ENCODE measurements at regions not wholly inside any gene's neighbourhood (a gene's known extent, or its start where the extent isn't known, plus 50 kb on each side); places are given as distances from the start of the nearest gene placed in this dataset.

DNA sequence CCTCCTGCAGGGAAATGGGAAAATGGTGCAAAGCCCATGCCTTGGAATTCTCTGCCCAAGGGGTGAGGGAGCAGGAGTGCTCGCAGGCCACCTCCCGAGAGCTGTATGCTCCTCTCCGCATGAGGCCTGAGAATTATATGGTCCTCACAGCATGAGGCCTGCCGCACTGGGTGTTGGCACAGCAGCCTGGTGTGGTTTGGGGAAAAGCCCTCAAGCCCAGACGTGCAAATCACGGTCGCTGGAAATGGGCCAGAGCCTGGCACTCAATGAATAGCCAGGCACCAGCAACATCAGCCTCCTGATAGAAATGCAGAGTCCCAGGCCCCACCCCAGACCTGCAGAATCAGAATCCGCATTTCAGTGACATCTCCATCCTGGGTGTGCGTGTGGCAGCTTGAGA is 156.4 kb upstream of the FOXF1 start:
- no peak for DNase-seq (ENCODE audit: low read depth in 1 of 2, low spot score in 1 of 2)
- no peak for TF ChIP-seq POLR2AphosphoS5 (IDR thresholded peaks at IDR 0.05; ENCODE audit: low read depth)
- Histone ChIP-seq H3K4me3 (replicated peaks; ENCODE audit: insufficient read depth, low read length) (no peak overlapping the region), H3K27ac (replicated peaks) (no peak overlapping the region), H3K27me3 (ENCODE audit: insufficient read depth, poor library complexity, severe bottlenecking) (no peaks in the 10 kb centered on the region)

DNA sequence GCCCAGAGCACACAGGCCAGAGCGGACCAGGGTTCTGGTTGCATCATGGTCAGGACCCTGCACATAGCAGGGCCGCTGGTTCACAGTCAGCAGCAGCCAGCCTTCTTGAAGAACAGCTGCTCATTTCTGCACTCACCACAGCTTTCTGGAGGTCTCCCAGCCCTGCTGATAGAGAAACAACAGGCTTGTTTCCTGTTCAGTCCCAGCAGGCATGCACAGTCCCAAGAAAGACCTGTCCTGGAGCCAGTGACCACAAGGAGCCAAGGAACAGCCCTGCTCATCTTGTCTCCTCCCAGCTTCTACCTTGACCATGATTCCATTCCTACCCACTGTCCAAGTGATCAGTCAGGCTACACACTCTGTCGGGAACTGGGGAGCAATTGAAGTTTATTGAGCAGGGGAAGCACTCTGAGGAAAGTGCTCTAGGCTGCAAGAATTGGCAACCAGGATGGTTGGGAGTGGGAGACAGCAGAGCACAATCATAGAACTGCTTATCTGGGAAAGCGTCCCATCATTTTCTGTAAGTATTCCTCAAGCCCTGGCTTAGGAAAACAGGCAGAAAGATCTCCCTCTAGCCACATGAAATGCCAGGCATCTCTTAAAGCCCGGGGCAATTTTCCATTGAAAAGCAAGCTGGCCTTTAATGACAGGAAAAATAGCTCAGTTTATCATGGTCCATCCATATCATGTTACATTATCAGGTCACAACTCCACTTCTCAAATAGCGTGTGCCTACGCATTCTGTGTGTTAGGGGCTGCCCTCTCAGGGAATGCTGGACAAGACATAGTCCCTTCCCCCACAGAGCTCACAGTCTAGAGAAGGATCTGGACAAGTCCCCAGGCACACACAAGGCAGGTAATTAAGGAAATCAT is 155.4 kb upstream of the FOXF1 start:
- TF ChIP-seq, protein P1, sequence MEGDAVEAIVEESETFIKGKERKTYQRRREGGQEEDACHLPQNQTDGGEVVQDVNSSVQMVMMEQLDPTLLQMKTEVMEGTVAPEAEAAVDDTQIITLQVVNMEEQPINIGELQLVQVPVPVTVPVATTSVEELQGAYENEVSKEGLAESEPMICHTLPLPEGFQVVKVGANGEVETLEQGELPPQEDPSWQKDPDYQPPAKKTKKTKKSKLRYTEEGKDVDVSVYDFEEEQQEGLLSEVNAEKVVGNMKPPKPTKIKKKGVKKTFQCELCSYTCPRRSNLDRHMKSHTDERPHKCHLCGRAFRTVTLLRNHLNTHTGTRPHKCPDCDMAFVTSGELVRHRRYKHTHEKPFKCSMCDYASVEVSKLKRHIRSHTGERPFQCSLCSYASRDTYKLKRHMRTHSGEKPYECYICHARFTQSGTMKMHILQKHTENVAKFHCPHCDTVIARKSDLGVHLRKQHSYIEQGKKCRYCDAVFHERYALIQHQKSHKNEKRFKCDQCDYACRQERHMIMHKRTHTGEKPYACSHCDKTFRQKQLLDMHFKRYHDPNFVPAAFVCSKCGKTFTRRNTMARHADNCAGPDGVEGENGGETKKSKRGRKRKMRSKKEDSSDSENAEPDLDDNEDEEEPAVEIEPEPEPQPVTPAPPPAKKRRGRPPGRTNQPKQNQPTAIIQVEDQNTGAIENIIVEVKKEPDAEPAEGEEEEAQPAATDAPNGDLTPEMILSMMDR (IDR thresholded peaks at IDR 0.05; ENCODE audit: insufficient read depth, low read length) = no peak
- no peak for TF ChIP-seq GABPA (IDR thresholded peaks at IDR 0.05; ENCODE audit: low read depth)
- TF ChIP-seq SPI1 (IDR thresholded peaks at IDR 0.05; ENCODE audit: borderline replicate concordance, low read depth) = no peak
- no peak for TF ChIP-seq POLR2AphosphoS5 (IDR thresholded peaks at IDR 0.05; ENCODE audit: low read depth)
- TF ChIP-seq, protein P2, sequence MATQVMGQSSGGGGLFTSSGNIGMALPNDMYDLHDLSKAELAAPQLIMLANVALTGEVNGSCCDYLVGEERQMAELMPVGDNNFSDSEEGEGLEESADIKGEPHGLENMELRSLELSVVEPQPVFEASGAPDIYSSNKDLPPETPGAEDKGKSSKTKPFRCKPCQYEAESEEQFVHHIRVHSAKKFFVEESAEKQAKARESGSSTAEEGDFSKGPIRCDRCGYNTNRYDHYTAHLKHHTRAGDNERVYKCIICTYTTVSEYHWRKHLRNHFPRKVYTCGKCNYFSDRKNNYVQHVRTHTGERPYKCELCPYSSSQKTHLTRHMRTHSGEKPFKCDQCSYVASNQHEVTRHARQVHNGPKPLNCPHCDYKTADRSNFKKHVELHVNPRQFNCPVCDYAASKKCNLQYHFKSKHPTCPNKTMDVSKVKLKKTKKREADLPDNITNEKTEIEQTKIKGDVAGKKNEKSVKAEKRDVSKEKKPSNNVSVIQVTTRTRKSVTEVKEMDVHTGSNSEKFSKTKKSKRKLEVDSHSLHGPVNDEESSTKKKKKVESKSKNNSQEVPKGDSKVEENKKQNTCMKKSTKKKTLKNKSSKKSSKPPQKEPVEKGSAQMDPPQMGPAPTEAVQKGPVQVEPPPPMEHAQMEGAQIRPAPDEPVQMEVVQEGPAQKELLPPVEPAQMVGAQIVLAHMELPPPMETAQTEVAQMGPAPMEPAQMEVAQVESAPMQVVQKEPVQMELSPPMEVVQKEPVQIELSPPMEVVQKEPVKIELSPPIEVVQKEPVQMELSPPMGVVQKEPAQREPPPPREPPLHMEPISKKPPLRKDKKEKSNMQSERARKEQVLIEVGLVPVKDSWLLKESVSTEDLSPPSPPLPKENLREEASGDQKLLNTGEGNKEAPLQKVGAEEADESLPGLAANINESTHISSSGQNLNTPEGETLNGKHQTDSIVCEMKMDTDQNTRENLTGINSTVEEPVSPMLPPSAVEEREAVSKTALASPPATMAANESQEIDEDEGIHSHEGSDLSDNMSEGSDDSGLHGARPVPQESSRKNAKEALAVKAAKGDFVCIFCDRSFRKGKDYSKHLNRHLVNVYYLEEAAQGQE (IDR thresholded peaks at IDR 0.05; ENCODE audit: insufficient replicate concordance, low read depth) = no peak
- H3K27me3 ChIP-seq (ENCODE audit: insufficient read depth, poor library complexity, severe bottlenecking) = no peaks in the 10 kb centered on the region
- H3K27ac ChIP-seq (replicated peaks) = no peak overlapping the region
- DNase-seq (ENCODE audit: low read depth in 1 of 2, low spot score in 1 of 2) = no peak
- no peak overlapping the region for H3K4me3 ChIP-seq (replicated peaks; ENCODE audit: insufficient read depth, low read length)

GRCh38 chr16:86355531-86355930 is 154.8 kb upstream of the FOXF1 start:
- Histone ChIP-seq H3K4me3 (replicated peaks; ENCODE audit: insufficient read depth, low read length) (no peak overlapping the region), H3K27ac (replicated peaks) (no peak overlapping the region), H3K27me3 (ENCODE audit: insufficient read depth, poor library complexity, severe bottlenecking) (no peaks in the 10 kb centered on the region)
- DNase-seq (ENCODE audit: low read depth in 1 of 2, low spot score in 1 of 2) = no peak
- TF ChIP-seq, protein P2 (IDR thresholded peaks at IDR 0.05; ENCODE audit: insufficient replicate concordance, low read depth) = no peak
- TF ChIP-seq POLR2AphosphoS5 (IDR thresholded peaks at IDR 0.05; ENCODE audit: low read depth) (no peak), SPI1 (IDR thresholded peaks at IDR 0.05; ENCODE audit: borderline replicate concordance, low read depth) (no peak), GABPA (IDR thresholded peaks at IDR 0.05; ENCODE audit: low read depth) (no peak)
- TF ChIP-seq, protein P1 (IDR thresholded peaks at IDR 0.05; ENCODE audit: insufficient read depth, low read length) = no peak

- Histone ChIP-seq H3K27me3 (ENCODE audit: insufficient read depth, poor library complexity, severe bottlenecking) (no peaks in the 10 kb centered on the region), H3K4me3 (replicated peaks; ENCODE audit: insufficient read depth, low read length) (no peak overlapping the region), H3K27ac (replicated peaks) (no peak overlapping the region)
- TF ChIP-seq POLR2AphosphoS5 (IDR thresholded peaks at IDR 0.05; ENCODE audit: low read depth) (no peak), SPI1 (IDR thresholded peaks at IDR 0.05; ENCODE audit: borderline replicate concordance, low read depth) (no peak), GABPA (IDR thresholded peaks at IDR 0.05; ENCODE audit: low read depth) (no peak)
- TF ChIP-seq, protein P1 (IDR thresholded peaks at IDR 0.05; ENCODE audit: insufficient read depth, low read length) = no peak
- TF ChIP-seq, protein P2 (IDR thresholded peaks at IDR 0.05; ENCODE audit: insufficient replicate concordance, low read depth) = no peak
- DNase-seq (ENCODE audit: low read depth in 1 of 2, low spot score in 1 of 2) = no peak
Measured at GRCh38 chr16:86355951-86356350, 154.4 kb upstream of the FOXF1 start.

Data from HL-60 (cell line).